GM19324 (cell line): ENCODE measurements at regions not wholly inside any gene's neighbourhood (a gene's known extent, or its start where the extent isn't known, plus 50 kb on each side); places are given as distances from the start of the nearest gene placed in this dataset.
A peak's percentile ranks its signal among the peaks of the same experiment; 100 is the strongest.

ENCODE experiments used
- ATAC-seq: cut with Tn5 transposase; IDR thresholded peaks from one replicate; pipeline ENCODE4 v1.9.1; 2021; ENCODE audit warnings: mild to moderate bottlenecking, moderate library complexity; ENCODE audit not compliant: unreplicated experiment, low FRiP score

GRCh38 chr18:25962919-25963318 is 127.5 kb downstream of the SS18 start:
- no peak for ATAC-seq

GRCh38 chr18:25962176-25962575 is 128.2 kb downstream of the SS18 start:
- no peak for ATAC-seq

- no peak for ATAC-seq
These were observed 133.4 kb downstream of the SS18 start for GRCh38 chr18:25957017-25957416.

GRCh38 chr18:25953111-25953510 is 137.3 kb downstream of the SS18 start:
- no peak for ATAC-seq

DNA sequence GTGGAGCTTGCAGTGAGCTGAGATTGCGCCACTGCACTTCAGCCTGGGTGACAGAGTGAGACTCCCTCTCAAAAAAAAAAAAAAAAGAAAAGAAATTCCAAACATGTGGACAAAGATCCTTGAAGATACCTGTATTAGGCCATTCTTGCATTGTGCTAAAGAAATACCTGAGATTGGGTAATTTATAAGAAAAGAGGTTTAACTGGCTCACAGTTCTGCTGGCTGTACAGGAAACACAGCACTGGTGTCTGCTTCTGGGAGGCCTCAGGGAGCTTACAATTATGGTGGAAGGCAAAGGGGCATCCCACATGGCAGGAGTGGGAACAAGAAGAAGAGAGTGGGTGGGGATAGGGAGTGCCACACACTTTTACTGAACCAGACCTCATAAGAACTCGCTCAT is 140.1 kb downstream of the SS18 start:
- no peak for ATAC-seq

GRCh38 chr18:25946540-25946939 is 143.9 kb downstream of the SS18 start:
- no peak for ATAC-seq

DNA sequence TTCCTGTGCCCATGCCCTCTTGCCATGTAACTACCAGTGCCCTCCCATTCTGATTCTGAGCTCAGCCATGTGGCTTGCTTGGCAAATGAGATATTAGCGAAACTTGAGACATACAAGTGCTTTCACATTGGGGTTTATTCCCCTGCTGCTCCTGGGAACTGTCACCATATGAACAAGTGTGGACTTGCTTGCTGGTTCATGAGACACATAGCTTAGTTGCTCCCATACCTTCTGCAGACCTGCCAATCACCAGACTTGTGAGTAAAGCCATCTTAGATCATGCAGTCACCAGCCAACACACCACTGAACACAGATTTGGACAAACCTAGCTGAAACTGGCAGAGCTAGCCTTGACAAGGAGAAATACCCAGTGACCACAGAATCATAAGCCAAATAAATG is 155.1 kb downstream of the SS18 start:
- no peak for ATAC-seq

GRCh38 chr18:25931126-25931525 is 159.3 kb downstream of the SS18 start:
- ATAC-seq = no peak

DNA sequence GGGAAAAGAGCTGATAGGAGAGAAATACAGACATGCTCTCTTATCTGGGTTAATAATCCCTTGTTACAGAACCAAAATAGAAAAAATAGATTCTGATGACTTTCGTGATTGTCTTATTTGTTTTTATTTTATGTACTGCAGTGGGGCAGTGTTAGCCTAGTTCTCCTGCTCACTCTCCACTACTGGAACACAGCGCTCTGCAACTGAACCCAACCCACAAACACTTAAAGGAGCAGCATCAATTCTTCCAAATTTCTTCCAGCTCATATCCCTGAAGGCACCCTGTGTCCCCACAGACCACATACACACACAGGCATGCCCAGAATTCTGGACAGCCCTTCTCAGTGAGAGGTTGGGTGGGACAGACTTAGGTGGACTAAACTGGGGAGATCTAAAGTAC is 160.6 kb downstream of the SS18 start:
- ATAC-seq = no peak

GRCh38 chr18:25927830-25928229 is 162.6 kb downstream of the SS18 start:
- ATAC-seq = no peak

- ATAC-seq = no peak
These were observed 167.2 kb downstream of the SS18 start for GRCh38 chr18:25923193-25923592.

- peak; percentile 56 for ATAC-seq
These were observed 168.6 kb downstream of the SS18 start for GRCh38 chr18:25921677-25922421.

DNA sequence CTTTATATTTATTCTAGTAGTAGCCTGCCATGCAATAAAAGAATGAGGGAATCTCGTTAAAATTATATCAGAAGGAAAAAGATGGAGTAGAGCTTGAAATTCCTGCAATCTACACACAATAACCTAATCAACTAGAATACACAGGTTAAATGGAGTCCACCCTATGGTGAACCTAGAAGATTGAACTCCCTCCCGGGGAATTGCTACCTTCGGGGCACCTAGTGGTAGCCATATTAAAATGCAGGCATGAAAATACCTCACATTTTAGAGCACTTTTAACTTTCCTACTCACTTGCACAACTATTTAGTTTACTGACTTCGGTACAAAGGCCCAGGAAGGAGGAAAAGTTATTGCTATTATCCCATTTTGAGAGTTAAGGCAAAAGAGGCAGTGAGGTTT is 174.5 kb downstream of the SS18 start:
- ATAC-seq = no peak

GRCh38 chr18:25898965-25899364 is 191.4 kb downstream of the SS18 start:
- no peak for ATAC-seq

- ATAC-seq = no peak
These were observed 193.5 kb downstream of the SS18 start for GRCh38 chr18:25896956-25897355.

GRCh38 chr18:25896178-25896780 is 194.1 kb downstream of the SS18 start:
- ATAC-seq = no peak

GRCh38 chr18:25895518-25895917 is 194.9 kb downstream of the SS18 start:
- no peak for ATAC-seq

DNA sequence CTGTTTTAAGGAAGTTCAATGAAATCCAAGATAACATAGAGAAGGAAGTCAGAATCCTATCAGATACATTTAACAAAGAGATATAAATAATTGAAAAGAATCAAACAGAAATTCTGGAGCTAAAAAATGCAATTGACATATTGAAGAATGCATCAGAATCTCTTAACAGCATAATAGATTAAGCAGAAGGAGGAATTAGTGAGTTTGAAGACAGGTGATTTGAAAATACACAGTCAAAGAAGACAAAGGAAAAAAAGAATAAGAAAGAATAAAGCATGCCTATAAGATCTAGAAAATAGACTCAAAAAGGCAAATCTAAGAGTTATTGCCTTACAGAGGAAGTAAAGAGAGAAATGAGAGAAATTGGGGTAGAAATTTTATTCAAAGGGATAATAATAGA is 204.1 kb downstream of the SS18 start:
- no peak for ATAC-seq

- ATAC-seq = no peak
These were observed 207.3 kb downstream of the SS18 start for GRCh38 chr18:25883091-25883490.

DNA sequence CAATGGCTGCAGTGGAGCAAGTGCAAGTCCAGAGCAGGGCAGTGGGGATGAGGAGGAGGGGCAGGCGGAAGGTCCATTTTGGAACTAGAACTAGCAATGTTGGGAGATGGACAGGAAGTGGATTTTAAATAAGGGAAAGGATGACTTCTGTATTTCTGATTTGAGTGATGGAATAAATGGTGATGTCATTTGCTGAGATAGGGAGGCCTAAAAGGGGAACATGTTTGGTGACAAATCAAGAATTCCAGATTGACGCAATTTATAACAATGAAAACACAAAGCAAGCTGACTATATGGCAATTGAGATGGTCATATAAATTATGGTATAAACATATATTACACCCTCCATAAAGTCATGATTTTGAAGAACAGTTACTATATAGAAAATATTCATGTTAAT is 209.3 kb downstream of the SS18 start:
- ATAC-seq = no peak

DNA sequence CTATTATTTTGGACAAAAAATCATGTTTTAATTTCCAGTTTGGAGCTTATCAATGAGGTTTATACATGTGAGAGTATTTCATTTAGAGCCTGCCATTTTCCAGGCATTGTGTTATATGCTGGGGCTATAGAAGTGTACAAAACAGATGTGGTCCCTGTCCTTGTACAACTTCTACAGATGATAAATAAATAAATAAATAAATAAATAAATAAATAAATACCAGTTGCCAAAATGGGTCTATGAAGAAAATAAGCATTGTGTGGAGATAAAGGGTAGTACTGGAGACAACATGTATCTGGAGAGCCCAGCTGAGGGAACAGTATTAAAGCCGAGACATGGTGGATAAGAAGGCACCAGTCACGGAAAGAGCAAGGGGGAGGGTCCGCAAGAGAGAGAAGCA is 210.0 kb downstream of the SS18 start:
- no peak for ATAC-seq

- ATAC-seq = no peak
These were observed 214.0 kb downstream of the SS18 start for GRCh38 chr18:25876330-25876948.
